Dendritic cell treated with granulocyte-macrophage colony-stimulating factor and Interleukin-4, amounts not matched to agents 40 ng/mL and 50 ng/mL, for 4 days (primary cell): ENCODE measurements at regions not wholly inside any gene's neighbourhood (a gene's known extent, or its start where the extent isn't known, plus 50 kb on each side); places are given as distances from the start of the nearest gene placed in this dataset.

Experiments
- H3K27ac Mint-ChIP-seq: one replicate; pipeline ENCODE4 v1.8.0; 2022; ENCODE audit warnings: mild to moderate bottlenecking, mixed read lengths
- H3K27me3 Mint-ChIP-seq: one replicate; pipeline ENCODE4 v1.8.0; 2022; ENCODE audit warnings: mild to moderate bottlenecking, mixed read lengths
- H3K36me3 Mint-ChIP-seq: one replicate; pipeline ENCODE4 v1.8.0; 2022; ENCODE audit warnings: low read depth, mixed read lengths
- H3K4me1 Mint-ChIP-seq: one replicate; pipeline ENCODE4 v1.8.0; 2022; ENCODE audit warnings: low read depth, mixed read lengths
- H3K4me3 Mint-ChIP-seq: one replicate; pipeline ENCODE4 v1.8.0; 2022; ENCODE audit warnings: mild to moderate bottlenecking, moderate library complexity, mixed read lengths
- H3K9me3 Mint-ChIP-seq: one replicate; pipeline ENCODE4 v1.8.0; 2022; ENCODE audit warnings: mixed read lengths
- intact Hi-C: fragments of 100-400 bp; cut with micrococcal nuclease; formaldehyde crosslinking; loops from one replicate; pipeline ENCODE4 v1.15.0; 2022

- Mint-ChIP-seq H3K27ac (no peak overlapping the region), H3K4me1 (no peaks in the 10 kb centered on the region), H3K36me3 (no peaks in the 10 kb centered on the region), H3K9me3 (peaks cover 49% of the 10 kb centered on the region), H3K27me3 (no peaks in the 10 kb centered on the region), H3K4me3 (no peak overlapping the region)
- intact Hi-C loops = no loop called here
Measured at GRCh38 chr7:68537051-68537773, 1061.1 kb upstream of the AUTS2 start.

GRCh38 chr7:68537774-68538071, 1060.6 kb upstream of the AUTS2 start:
- Mint-ChIP-seq H3K9me3 (peaks cover 49% of the 10 kb centered on the region), H3K27ac (no peak overlapping the region), H3K36me3 (no peaks in the 10 kb centered on the region), H3K4me1 (no peaks in the 10 kb centered on the region), H3K4me3 (no peak overlapping the region), H3K27me3 (no peaks in the 10 kb centered on the region)
- intact Hi-C loops = no loop called here

GRCh38 chr7:68542831-68543230, 1055.4 kb upstream of the AUTS2 start:
- intact Hi-C loops = no loop called here

GRCh38 chr7:68544851-68545250, 1053.4 kb upstream of the AUTS2 start:
- no peaks in the 10 kb centered on the region for H3K4me1 Mint-ChIP-seq
- peaks cover 22% of the 10 kb centered on the region for H3K9me3 Mint-ChIP-seq
- H3K27me3 Mint-ChIP-seq = no peaks in the 10 kb centered on the region
- intact Hi-C loops = no loop called here
- no peak overlapping the region for H3K4me3 Mint-ChIP-seq
- no peak overlapping the region for H3K27ac Mint-ChIP-seq
- H3K36me3 Mint-ChIP-seq = no peaks in the 10 kb centered on the region

More at GRCh38 chr7:68542831-68543230, 1055.4 kb upstream of the AUTS2 start:
- H3K4me1 Mint-ChIP-seq = no peaks in the 10 kb centered on the region
- H3K27ac Mint-ChIP-seq = no peak overlapping the region
- H3K27me3 Mint-ChIP-seq = no peaks in the 10 kb centered on the region
- no peak overlapping the region for H3K4me3 Mint-ChIP-seq
- no peaks in the 10 kb centered on the region for H3K36me3 Mint-ChIP-seq
- H3K9me3 Mint-ChIP-seq = peaks cover 38% of the 10 kb centered on the region

DNA sequence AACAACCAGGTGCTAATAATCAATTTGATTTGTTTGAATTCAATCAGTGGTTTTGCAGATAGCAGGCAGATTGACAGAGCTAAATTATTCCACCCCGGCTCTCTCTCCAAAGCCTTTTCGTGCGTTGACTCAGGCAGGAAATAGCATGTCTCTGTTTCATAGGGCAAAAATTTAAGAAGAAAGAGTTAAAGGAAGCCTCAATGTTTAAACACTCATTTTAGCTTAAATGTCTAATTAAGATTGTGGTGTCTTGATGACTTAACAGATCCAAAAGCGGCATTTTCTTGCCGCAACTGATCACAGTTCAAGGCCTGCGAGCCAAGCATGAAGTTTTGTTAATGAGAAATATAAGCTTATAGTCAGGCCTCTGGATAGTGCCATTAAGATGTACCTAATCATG, 1051.1 kb upstream of the AUTS2 start:
- Mint-ChIP-seq H3K9me3 (peaks cover 6% of the 10 kb centered on the region), H3K27me3 (no peaks in the 10 kb centered on the region), H3K27ac (no peak overlapping the region), H3K36me3 (no peaks in the 10 kb centered on the region), H3K4me1 (no peaks in the 10 kb centered on the region), H3K4me3 (no peak overlapping the region)
- intact Hi-C loops = no loop called here

DNA sequence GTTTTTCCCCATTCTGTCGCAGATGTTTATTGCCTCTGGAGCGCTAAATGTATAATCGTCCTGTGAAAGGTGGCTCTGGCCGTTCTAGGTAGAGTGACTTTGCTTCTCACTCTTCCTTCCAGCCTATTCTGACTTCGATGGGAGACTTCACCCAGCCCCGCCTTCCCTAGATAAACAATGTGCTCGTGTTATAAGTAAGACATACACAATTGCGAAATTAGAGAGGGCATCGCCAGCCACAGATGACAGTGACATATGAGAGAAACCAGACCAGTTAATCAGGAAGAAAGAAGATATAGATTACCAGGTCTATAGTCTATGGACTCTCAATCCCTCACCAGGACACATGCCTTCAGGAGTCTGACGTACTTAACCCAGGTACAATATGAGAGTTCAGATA, 1050.5 kb upstream of the AUTS2 start:
- Mint-ChIP-seq H3K4me1 (no peaks in the 10 kb centered on the region), H3K27ac (no peak overlapping the region), H3K36me3 (no peaks in the 10 kb centered on the region), H3K4me3 (no peak overlapping the region), H3K27me3 (no peaks in the 10 kb centered on the region), H3K9me3 (peaks cover 6% of the 10 kb centered on the region)
- intact Hi-C loops = no loop called here

DNA sequence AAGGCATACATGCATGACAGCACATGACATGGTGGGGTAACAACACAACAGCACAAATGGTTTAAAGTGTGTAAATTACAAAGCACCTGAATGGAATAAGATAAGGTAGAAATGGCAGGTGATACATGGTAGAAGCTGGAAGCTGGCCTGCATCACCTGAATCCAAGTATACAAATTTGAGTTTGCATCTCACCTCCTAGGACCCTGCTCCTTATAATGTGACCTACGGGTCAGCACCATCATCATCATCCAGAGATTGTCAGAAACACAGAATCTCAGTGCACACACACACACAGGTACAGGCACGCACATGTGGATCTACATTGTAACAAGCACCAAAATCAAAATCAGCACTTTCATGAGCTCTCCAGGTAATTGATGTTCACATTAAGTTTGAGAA, 1048.2 kb upstream of the AUTS2 start:
- Mint-ChIP-seq H3K4me3 (no peak overlapping the region), H3K4me1 (no peaks in the 10 kb centered on the region), H3K36me3 (no peaks in the 10 kb centered on the region), H3K27ac (no peak overlapping the region), H3K9me3 (peaks cover 6% of the 10 kb centered on the region), H3K27me3 (no peaks in the 10 kb centered on the region)
- intact Hi-C loops = no loop called here

- H3K27ac Mint-ChIP-seq = no peak overlapping the region
- no peaks in the 10 kb centered on the region for H3K36me3 Mint-ChIP-seq
- no peaks in the 10 kb centered on the region for H3K4me1 Mint-ChIP-seq
- peaks cover 6% of the 10 kb centered on the region for H3K9me3 Mint-ChIP-seq
- no peak overlapping the region for H3K4me3 Mint-ChIP-seq
- no peaks in the 10 kb centered on the region for H3K27me3 Mint-ChIP-seq
- intact Hi-C loops = no loop called here
Measured at GRCh38 chr7:68550635-68551034, 1047.6 kb upstream of the AUTS2 start.

DNA sequence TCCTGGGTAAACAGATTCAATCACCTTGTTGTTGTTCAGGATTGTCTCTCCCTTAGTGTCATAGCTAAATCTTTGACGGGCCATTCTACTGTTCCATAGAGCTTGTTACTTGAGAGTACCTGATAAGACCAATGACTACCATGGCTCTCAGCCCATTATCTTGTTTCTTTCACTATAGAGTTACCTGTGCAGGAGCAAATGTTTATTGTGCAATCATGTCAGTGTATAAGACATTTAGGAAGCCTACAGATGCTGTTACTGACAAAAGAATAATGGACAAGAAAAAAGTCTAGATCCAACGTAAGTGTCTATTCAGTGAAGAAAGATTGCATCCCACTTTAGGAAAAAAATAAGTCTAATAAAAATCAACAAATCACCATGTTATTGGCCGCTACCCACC, 1041.7 kb upstream of the AUTS2 start:
- H3K9me3 Mint-ChIP-seq = peaks cover 16% of the 10 kb centered on the region
- no peaks in the 10 kb centered on the region for H3K36me3 Mint-ChIP-seq
- no peak overlapping the region for H3K4me3 Mint-ChIP-seq
- H3K27me3 Mint-ChIP-seq = no peaks in the 10 kb centered on the region
- intact Hi-C loops = no loop called here
- H3K27ac Mint-ChIP-seq = no peak overlapping the region
- no peaks in the 10 kb centered on the region for H3K4me1 Mint-ChIP-seq

- no peak overlapping the region for H3K4me3 Mint-ChIP-seq
- no peaks in the 10 kb centered on the region for H3K36me3 Mint-ChIP-seq
- no peak overlapping the region for H3K27ac Mint-ChIP-seq
- no peaks in the 10 kb centered on the region for H3K27me3 Mint-ChIP-seq
- H3K4me1 Mint-ChIP-seq = no peaks in the 10 kb centered on the region
- intact Hi-C loops = no loop called here
- H3K9me3 Mint-ChIP-seq = peaks cover 16% of the 10 kb centered on the region
Measured at GRCh38 chr7:68559518-68559917, 1038.8 kb upstream of the AUTS2 start.

- Mint-ChIP-seq H3K27ac (no peak overlapping the region), H3K36me3 (no peaks in the 10 kb centered on the region), H3K9me3 (peaks cover 29% of the 10 kb centered on the region), H3K4me3 (no peak overlapping the region), H3K27me3 (no peaks in the 10 kb centered on the region), H3K4me1 (no peaks in the 10 kb centered on the region)
- intact Hi-C loops = no loop called here
Measured at GRCh38 chr7:68562323-68562899, 1035.9 kb upstream of the AUTS2 start.

DNA sequence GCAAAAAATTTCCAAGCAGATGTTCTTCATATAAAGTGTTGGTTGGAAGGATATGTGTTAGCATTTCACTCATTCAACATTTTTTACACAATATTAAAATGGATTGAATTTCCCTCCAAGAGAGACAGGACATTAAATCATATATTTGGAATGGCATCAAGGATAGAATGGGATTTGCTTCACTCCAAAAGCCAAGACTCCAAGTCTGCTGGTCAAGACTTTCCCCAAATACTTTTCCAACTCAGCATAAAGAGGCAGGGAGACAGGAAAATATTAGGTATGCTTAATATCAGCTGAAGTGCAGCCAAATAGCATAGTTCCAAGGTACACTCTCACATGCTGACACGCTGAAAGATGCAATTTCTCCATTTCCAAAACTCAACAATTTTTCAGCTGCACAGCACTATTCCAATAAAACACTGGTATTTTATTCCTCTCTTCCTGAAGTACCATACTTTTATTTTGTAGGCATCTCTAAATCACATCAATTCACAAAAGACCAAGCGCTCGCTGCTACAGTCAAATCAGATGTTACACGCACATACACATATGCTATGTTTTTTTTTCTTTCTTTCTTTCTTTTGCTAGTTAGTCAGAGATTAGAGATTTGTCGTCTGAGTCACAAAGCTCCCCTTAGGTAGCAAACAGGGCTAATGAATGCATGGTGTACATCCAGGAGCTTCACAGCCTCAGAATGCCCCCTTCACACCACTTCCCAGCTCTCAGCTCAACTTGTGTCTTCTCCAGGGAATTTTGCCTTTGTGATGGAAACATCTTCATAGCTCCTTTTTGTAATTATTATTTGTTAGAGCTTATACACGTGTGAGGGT, 1033.8 kb upstream of the AUTS2 start:
- intact Hi-C loops = no loop called here
- Mint-ChIP-seq H3K9me3 (peaks cover 44% of the 10 kb centered on the region), H3K4me1 (no peaks in the 10 kb centered on the region), H3K4me3 (no peak overlapping the region), H3K27ac (no peak overlapping the region), H3K27me3 (no peaks in the 10 kb centered on the region), H3K36me3 (no peaks in the 10 kb centered on the region)

GRCh38 chr7:68571286-68571685, 1027.0 kb upstream of the AUTS2 start:
- Mint-ChIP-seq H3K4me3 (no peak overlapping the region), H3K4me1 (no peaks in the 10 kb centered on the region), H3K9me3 (peaks cover 36% of the 10 kb centered on the region), H3K36me3 (no peaks in the 10 kb centered on the region), H3K27me3 (no peaks in the 10 kb centered on the region), H3K27ac (no peak overlapping the region)
- intact Hi-C loops = no loop called here

GRCh38 chr7:68573271-68574005, 1024.8 kb upstream of the AUTS2 start:
- Mint-ChIP-seq H3K36me3 (no peaks in the 10 kb centered on the region), H3K9me3 (peaks cover 18% of the 10 kb centered on the region), H3K4me3 (no peak overlapping the region), H3K27ac (no peak overlapping the region), H3K27me3 (no peaks in the 10 kb centered on the region), H3K4me1 (no peaks in the 10 kb centered on the region)
- intact Hi-C loops = no loop called here
